OCI-LY7 (cell line): ENCODE measurements at regions not wholly inside any gene's neighbourhood (a gene's known extent, or its start where the extent isn't known, plus 50 kb on each side); places are given as distances from the start of the nearest gene placed in this dataset.

Experiments used
- BruUV-seq: library from RNA; stranded (reverse); fragments of 400-500 nt; replicated peaks from 2 replicates; lab custom pipeline; 2021; lab: Mats Ljungman, UMichigan
- CTCF ChIA-PET: fragments of 300-600 bp; sonication (Branson Sonifier 250); formaldehyde crosslinking; loops from one replicate; lab custom pipeline; 2022; ENCODE audit warnings: antibody characterized with exemption; ENCODE audit not compliant: unreplicated experiment; lab: Charles Lee
- POLR2A ChIA-PET: fragments of 300-600 bp; sonication (Branson Sonifier 250); formaldehyde crosslinking; loops from one replicate; lab custom pipeline; 2022; ENCODE audit warnings: antibody characterized with exemption; lab: Charles Lee
- DNase-seq: peaks from one replicate; pipeline ENCODE4 v3.0.0-alpha.2; 2015; ENCODE audit warnings: low spot score
- H2AFZ ChIP-seq: fragments of 200-600 bp; sonication (generic), shearing (Covaris generic); 2 replicates; pipeline ENCODE4 v1.6.1; 2014; ENCODE audit warnings: mild to moderate bottlenecking, antibody characterized with exemption, low read length, moderate library complexity
- H3K27ac ChIP-seq: fragments of 200-600 bp; sonication (generic); 2 replicates; pipeline ENCODE4 v1.5.1; 2014; ENCODE audit warnings: mixed run types, low read depth, mild to moderate bottlenecking, moderate library complexity, low read length, inconsistent platforms; ENCODE audit not compliant: poor library complexity, severe bottlenecking
- H3K36me3 ChIP-seq: fragments of 200-600 bp; sonication (generic); 2 replicates; pipeline ENCODE4 v1.6.1; 2014; ENCODE audit warnings: mild to moderate bottlenecking, antibody characterized with exemption, low read length, moderate library complexity, mixed read lengths; ENCODE audit not compliant: insufficient read depth
- H3K4me1 ChIP-seq: fragments of 200-600 bp; sonication (generic); 2 replicates; pipeline ENCODE4 v1.5.1; 2014; ENCODE audit warnings: mild to moderate bottlenecking, low read length; ENCODE audit not compliant: insufficient read depth, poor library complexity, severe bottlenecking
- H3K4me2 ChIP-seq: fragments of 200-600 bp; sonication (generic); 2 replicates; pipeline ENCODE4 v1.6.1; 2014; ENCODE audit warnings: mild to moderate bottlenecking, low read length
- H3K4me3 ChIP-seq: fragments of 200-600 bp; sonication (generic); 2 replicates; pipeline ENCODE4 v1.5.1; 2014; ENCODE audit warnings: mild to moderate bottlenecking, low read depth, low read length; ENCODE audit not compliant: poor library complexity, severe bottlenecking
- H3K79me2 ChIP-seq: fragments of 200-600 bp; sonication (generic); 2 replicates; pipeline ENCODE4 v1.6.1; 2016; ENCODE audit warnings: low read depth, mild to moderate bottlenecking, low read length, moderate library complexity, mixed read lengths; ENCODE audit not compliant: insufficient read depth
- H3K9me2 ChIP-seq: fragments of 200-600 bp; sonication (generic); 2 replicates; pipeline ENCODE4 v1.6.1; 2016; ENCODE audit warnings: mild to moderate bottlenecking, low read length, mixed read lengths; ENCODE audit not compliant: insufficient read depth
- H3K9me3 ChIP-seq: fragments of 200-600 bp; sonication (generic); 2 replicates; pipeline ENCODE4 v1.6.1; 2014; ENCODE audit warnings: mild to moderate bottlenecking, mixed run types, low read length, mixed read lengths
- H4K20me1 ChIP-seq: fragments of 200-600 bp; sonication (generic); 2 replicates; pipeline ENCODE4 v1.6.1; 2014; ENCODE audit warnings: mild to moderate bottlenecking, antibody characterized with exemption, low read length, moderate library complexity, mixed read lengths; ENCODE audit not compliant: insufficient read depth
- CTCF ChIP-seq: fragments of 200-600 bp; sonication (generic); conservative IDR thresholded peaks from 2 replicates; pipeline ENCODE4 v1.5.1; 2014; ENCODE audit warnings: mild to moderate bottlenecking, antibody characterized with exemption, low read length, moderate library complexity, mixed read lengths
- EZH2phosphoT487 ChIP-seq: fragments of 200-600 bp; sonication (generic); IDR thresholded peaks from 2 replicates; pipeline ENCODE4 v1.6.1; 2018; ENCODE audit warnings: low read depth, borderline replicate concordance, mild to moderate bottlenecking, mixed run types, antibody characterized with exemption, low read length, moderate library complexity, mixed read lengths
- intact Hi-C: fragments of 100-400 bp; cut with micrococcal nuclease; formaldehyde crosslinking; loops from one replicate; pipeline ENCODE4 v1.10.0; 2022; ENCODE audit not compliant: unreplicated experiment

DNA sequence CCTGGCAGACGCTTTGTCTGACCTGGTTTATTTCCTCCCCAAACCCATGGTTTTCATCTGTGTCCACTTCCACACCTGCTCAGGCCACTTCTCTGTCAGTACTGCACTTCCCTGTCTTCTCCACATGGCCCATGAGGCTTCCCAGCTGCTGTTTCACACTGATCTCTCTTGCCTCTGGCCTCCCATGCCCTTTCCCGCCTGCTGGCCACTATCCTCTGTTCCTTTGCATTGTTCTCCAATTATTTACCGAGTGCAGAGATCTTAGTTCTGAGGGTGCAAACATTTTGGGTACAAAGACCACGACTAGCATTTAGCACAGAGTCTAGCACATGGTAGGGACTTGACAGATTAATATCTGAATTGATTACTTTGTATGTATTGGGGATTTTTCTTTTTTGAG, 174.8 kb upstream of the NPY2R start:
- ChIA-PET CTCF (no interaction called here), POLR2A (no interaction called here)
- H4K20me1 ChIP-seq = no peaks in the 10 kb centered on the region

GRCh38 chr4:155037031-155037430, 171.4 kb upstream of the NPY2R start:
- ChIA-PET POLR2A (interaction anchor here (0.5 kb wide), 1 partner anchor 1797 kb away, joined by 3 read pairs; no protein-coding TSS in a partner anchor), CTCF (no interaction called here)
- Histone ChIP-seq H3K27ac (no peak overlapping the region), H2AFZ (no peak overlapping the region), H3K4me1 (no peaks in the 10 kb centered on the region), H4K20me1 (no peaks in the 10 kb centered on the region), H3K4me2 (no peak overlapping the region), H3K9me2 (no peaks in the 10 kb centered on the region), H3K4me3 (no peak overlapping the region), H3K36me3 (no peaks in the 10 kb centered on the region), H3K79me2 (no peaks in the 10 kb centered on the region), H3K9me3 (no peaks in the 10 kb centered on the region)
- intact Hi-C loops = no loop called here
- no TSS peak for BruUV-seq
- TF ChIP-seq CTCF (no peak), EZH2phosphoT487 (no peak)
- no peak for DNase-seq

More for the DNA sequence above, 174.8 kb upstream of the NPY2R start:
- H3K4me3 ChIP-seq = no peak overlapping the region
- no peak overlapping the region for H3K4me2 ChIP-seq
- DNase-seq = no peak
- H3K4me1 ChIP-seq = no peaks in the 10 kb centered on the region
- no peaks in the 10 kb centered on the region for H3K9me3 ChIP-seq
- TF ChIP-seq EZH2phosphoT487 = no peak
- no peak for TF ChIP-seq CTCF
- H3K36me3 ChIP-seq = no peaks in the 10 kb centered on the region
- BruUV-seq = no TSS peak
- no peaks in the 10 kb centered on the region for H3K79me2 ChIP-seq
- H3K9me2 ChIP-seq = no peaks in the 10 kb centered on the region
- H2AFZ ChIP-seq = no peak overlapping the region
- intact Hi-C loops = no loop called here
- no peak overlapping the region for H3K27ac ChIP-seq

GRCh38 chr4:155038459-155038858, 170.0 kb upstream of the NPY2R start:
- DNase-seq = no peak
- POLR2A ChIA-PET = interaction anchor here (0.6 to 1.1 kb wide), 3 partner anchors 13 to 663 kb away, joined by 3 to 8 read pairs (median 4); no protein-coding TSS in a partner anchor
- intact Hi-C loops = no loop called here
- Histone ChIP-seq H3K27ac (no peak overlapping the region), H3K79me2 (no peaks in the 10 kb centered on the region), H3K9me3 (no peaks in the 10 kb centered on the region), H4K20me1 (no peaks in the 10 kb centered on the region), H3K36me3 (no peaks in the 10 kb centered on the region), H3K4me2 (no peak overlapping the region), H3K9me2 (no peaks in the 10 kb centered on the region), H3K4me1 (no peaks in the 10 kb centered on the region), H3K4me3 (no peak overlapping the region), H2AFZ (no peak overlapping the region)
- no peak for TF ChIP-seq CTCF
- no peak for TF ChIP-seq EZH2phosphoT487
- no TSS peak for BruUV-seq
- CTCF ChIA-PET = no interaction called here
